ENCODE measurements at regions not wholly inside any gene's neighbourhood (a gene's known extent, or its start where the extent isn't known, plus 50 kb on each side); places are given as distances from the start of the nearest gene placed in this dataset.

DNA sequence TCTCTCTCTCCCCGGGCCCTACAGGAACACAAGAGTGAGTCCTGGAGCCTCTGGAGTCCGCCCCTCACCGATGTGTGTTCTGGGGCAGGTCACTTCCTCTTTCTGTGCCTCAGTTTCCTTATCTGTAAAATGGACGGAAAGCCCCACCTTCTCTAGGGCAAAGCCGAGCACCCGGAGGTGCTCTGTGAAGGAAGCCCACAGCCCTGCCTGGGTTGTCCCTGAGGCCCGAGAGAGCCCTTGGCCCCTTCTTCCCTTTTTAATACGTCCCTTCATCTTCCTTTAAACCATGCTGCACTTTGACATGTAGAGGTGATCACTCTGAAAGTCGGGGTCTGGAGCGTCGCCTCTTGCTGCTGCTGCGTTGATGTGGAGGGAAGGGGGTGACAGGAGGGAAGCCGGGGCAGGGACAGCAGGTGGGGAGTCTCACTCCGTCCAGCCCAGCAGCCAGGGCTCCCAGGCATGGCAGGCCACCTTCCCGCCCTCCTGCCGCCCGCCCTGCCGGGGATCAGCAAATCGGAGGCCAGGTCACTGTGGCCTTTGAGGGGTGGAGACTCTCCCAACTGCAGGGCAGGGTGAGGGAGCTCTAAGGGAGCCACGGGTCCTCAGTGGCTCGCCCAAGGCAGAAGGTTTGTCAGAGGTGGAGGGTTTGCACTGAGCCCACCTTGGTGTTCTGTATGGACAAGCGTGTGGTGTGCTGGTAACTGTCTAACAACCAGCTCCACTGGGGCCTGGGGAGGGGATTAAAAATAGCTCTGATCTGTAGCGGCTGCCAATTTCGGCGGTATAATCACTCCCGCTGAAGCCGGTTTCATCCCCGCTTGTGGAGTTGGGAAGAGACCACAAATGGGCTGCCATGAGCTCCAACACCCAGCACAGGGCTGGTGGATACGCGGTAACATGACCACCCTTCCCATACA lies 135.9 kb upstream of the ID2 start:
- H3K4me3 Mint-ChIP-seq: no peak overlapping the region
- WGBS, 2 experiments (ENCODE audit: insufficient coverage in 1 of 2, insufficient read length in 1 of 2): 91 to 92% methylated on average over 20 to 30 of the region's 30 CpGs
- H3K27me3 ChIP-seq (ENCODE audit: control insufficient read depth, insufficient read depth, low read length, poor library complexity, severe bottlenecking): no peaks in the 10 kb centered on the region
- peaks cover 6% of the 10 kb centered on the region for H3K27me3 Mint-ChIP-seq (ENCODE audit: insufficient read depth)
- TF ChIP-seq, protein P1, sequence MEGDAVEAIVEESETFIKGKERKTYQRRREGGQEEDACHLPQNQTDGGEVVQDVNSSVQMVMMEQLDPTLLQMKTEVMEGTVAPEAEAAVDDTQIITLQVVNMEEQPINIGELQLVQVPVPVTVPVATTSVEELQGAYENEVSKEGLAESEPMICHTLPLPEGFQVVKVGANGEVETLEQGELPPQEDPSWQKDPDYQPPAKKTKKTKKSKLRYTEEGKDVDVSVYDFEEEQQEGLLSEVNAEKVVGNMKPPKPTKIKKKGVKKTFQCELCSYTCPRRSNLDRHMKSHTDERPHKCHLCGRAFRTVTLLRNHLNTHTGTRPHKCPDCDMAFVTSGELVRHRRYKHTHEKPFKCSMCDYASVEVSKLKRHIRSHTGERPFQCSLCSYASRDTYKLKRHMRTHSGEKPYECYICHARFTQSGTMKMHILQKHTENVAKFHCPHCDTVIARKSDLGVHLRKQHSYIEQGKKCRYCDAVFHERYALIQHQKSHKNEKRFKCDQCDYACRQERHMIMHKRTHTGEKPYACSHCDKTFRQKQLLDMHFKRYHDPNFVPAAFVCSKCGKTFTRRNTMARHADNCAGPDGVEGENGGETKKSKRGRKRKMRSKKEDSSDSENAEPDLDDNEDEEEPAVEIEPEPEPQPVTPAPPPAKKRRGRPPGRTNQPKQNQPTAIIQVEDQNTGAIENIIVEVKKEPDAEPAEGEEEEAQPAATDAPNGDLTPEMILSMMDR (conservative IDR thresholded peaks at IDR 0.05): no peak
- H3K4me3 ChIP-seq (ENCODE audit: low read length): no peak overlapping the region
- peak; percentile 30 for DNase-seq
- no peaks in the 10 kb centered on the region for H3K9me3 ChIP-seq (ENCODE audit: control insufficient read depth, low read length)
- no peak overlapping the region for H3K9ac ChIP-seq (ENCODE audit: extremely low read depth, low read length, poor library complexity, severe bottlenecking)
- H3K36me3 ChIP-seq (ENCODE audit: control insufficient read depth, insufficient read depth, low read length): no peaks in the 10 kb centered on the region
- H3K9me3 Mint-ChIP-seq: no peaks in the 10 kb centered on the region
- H3K36me3 Mint-ChIP-seq (ENCODE audit: low read depth): no peaks in the 10 kb centered on the region
- H3K27ac Mint-ChIP-seq: no peak overlapping the region
- no peaks in the 10 kb centered on the region for H3K4me1 ChIP-seq (ENCODE audit: control insufficient read depth, insufficient read depth, low read length)
- H3K4me1 Mint-ChIP-seq: peaks cover 12% of the 10 kb centered on the region
- H3K27ac ChIP-seq (ENCODE audit: low read depth, low read length): no peak overlapping the region

DNA sequence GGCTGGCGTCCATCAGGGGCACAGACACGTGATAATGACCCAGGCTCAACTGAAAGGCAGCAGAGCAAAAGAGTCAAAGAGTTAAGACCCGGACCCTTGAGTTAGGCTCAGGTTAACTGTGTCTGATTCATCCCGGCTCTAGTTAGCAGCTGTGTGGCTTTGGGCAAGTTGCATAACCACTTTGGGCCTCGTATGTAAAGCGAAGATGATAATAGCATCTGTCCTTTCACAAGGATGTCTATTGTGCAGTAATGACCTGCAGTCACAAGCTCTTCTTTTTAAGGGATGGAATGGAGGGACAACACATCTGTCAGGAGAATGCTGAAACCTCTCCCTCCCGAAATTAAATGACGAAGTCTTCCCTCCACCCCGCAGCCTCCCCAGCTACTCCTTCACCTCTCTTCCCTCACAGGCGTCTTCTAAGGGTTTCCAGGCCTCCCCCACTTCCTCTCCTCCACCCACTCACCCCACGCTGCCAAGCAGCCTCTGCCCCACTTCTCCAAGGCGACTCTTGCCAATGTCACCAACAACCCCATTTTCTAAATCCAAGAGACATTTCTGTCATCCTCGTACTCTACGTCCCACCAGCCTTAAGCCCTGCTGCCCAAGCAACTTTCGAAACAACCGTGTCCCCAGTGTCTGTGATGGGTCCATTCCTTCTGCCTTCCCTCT lies 135.1 kb upstream of the ID2 start:
- Mint-ChIP-seq H3K9me3 (no peaks in the 10 kb centered on the region), H3K4me3 (no peak overlapping the region), H3K27me3 (ENCODE audit: insufficient read depth) (peaks cover 3% of the 10 kb centered on the region), H3K36me3 (ENCODE audit: low read depth) (no peaks in the 10 kb centered on the region), H3K27ac (no peak overlapping the region), H3K4me1 (peaks cover 12% of the 10 kb centered on the region)
- WGBS, 2 experiments (ENCODE audit: insufficient coverage in 1 of 2, insufficient read length in 1 of 2): 86 to 89% methylated on average over 14 to 16 of the region's 16 CpGs
- Histone ChIP-seq H3K27me3 (ENCODE audit: control insufficient read depth, insufficient read depth, low read length, poor library complexity, severe bottlenecking) (no peaks in the 10 kb centered on the region), H3K4me3 (ENCODE audit: low read length) (no peak overlapping the region), H3K27ac (ENCODE audit: low read depth, low read length) (no peak overlapping the region), H3K9me3 (ENCODE audit: control insufficient read depth, low read length) (no peaks in the 10 kb centered on the region), H3K4me1 (ENCODE audit: control insufficient read depth, insufficient read depth, low read length) (no peaks in the 10 kb centered on the region), H3K9ac (ENCODE audit: extremely low read depth, low read length, poor library complexity, severe bottlenecking) (no peak overlapping the region), H3K36me3 (ENCODE audit: control insufficient read depth, insufficient read depth, low read length) (no peaks in the 10 kb centered on the region)
- TF ChIP-seq, protein P1 (conservative IDR thresholded peaks at IDR 0.05): no peak
- DNase-seq: no peak

DNA sequence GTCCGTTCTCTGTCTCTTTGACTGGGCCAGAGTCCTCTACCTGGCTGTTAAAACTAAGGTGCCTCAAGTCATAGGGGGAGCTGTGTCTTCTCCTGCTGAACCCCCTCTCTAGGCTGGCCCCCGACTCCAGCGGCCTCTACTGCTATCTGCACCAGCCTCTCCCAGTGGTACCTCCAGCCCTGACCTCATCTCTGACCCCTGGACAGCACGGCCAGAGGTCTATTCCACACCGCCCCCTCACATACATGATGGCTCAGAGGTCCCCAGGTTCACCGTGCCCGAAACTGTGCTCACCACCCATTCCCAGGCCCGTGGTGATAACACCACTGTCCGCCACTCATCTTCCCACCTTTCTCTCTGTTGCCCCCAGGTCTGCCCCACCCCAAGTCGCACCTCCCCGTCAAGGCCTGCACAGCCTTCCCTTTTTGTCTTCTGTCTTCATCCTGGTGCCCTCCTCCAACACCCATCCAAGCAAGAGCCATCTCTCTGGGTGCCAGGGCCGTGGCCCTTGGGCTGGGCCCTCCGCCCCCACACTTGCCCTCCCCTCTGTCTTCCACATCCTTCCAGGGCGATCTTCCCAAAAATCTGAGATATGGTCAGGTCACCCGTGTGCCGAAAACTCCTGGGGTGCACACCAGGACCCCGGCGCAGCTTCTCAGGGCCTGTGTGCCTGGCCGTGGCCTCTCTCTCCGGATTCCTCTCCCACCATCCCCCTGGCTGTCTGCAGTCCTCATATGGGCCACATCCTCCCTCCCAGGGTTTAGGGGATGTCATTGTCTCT lies 134.4 kb upstream of the ID2 start:
- H3K36me3 ChIP-seq (ENCODE audit: control insufficient read depth, insufficient read depth, low read length): no peaks in the 10 kb centered on the region
- no peak overlapping the region for H3K4me3 Mint-ChIP-seq
- peak; percentile 22 for DNase-seq

More for the DNA sequence above, 134.4 kb upstream of the ID2 start:
- H3K27ac ChIP-seq (ENCODE audit: low read depth, low read length): no peak overlapping the region
- H3K4me1 ChIP-seq (ENCODE audit: control insufficient read depth, insufficient read depth, low read length): no peaks in the 10 kb centered on the region
- no peaks in the 10 kb centered on the region for H3K36me3 Mint-ChIP-seq (ENCODE audit: low read depth)
- TF ChIP-seq, protein P1 (conservative IDR thresholded peaks at IDR 0.05): no peak
- peaks cover 3% of the 10 kb centered on the region for H3K27me3 Mint-ChIP-seq (ENCODE audit: insufficient read depth)
- H3K4me1 Mint-ChIP-seq: peaks cover 14% of the 10 kb centered on the region
- no peaks in the 10 kb centered on the region for H3K27me3 ChIP-seq (ENCODE audit: control insufficient read depth, insufficient read depth, low read length, poor library complexity, severe bottlenecking)
- 94% methylated on average over 11 to 20 of the region's 20 CpGs for WGBS, 2 experiments (ENCODE audit: insufficient coverage in 1 of 2, insufficient read length in 1 of 2)
- no peak overlapping the region for H3K27ac Mint-ChIP-seq
- no peak overlapping the region for H3K9ac ChIP-seq (ENCODE audit: extremely low read depth, low read length, poor library complexity, severe bottlenecking)
- H3K4me3 ChIP-seq (ENCODE audit: low read length): no peak overlapping the region
- H3K9me3 Mint-ChIP-seq: no peaks in the 10 kb centered on the region
- H3K9me3 ChIP-seq (ENCODE audit: control insufficient read depth, low read length): no peaks in the 10 kb centered on the region

Measured in endodermal cell (in vitro differentiated cells).